Heart right ventricle (tissue), 16 donors: ENCODE measurements at regions not wholly inside any gene's neighbourhood (a gene's known extent, or its start where the extent isn't known, plus 50 kb on each side); places are given as distances from the start of the nearest gene placed in this dataset.
A peak's percentile ranks its signal among the peaks of the same experiment; 100 is the strongest.

Source experiments
- ATAC-seq, 8 donors: fragments of 200-7000 bp; cut with Tn5 transposase; one replicate each; pipeline ENCODE4 v1.9.1; 2020; ENCODE audit warnings: mild to moderate bottlenecking in 8 of 8, moderate library complexity in 8 of 8, moderate number of reproducible peaks in 1 of 8
- DNase-seq, 2 donors: peaks; one replicate each; pipeline ENCODE4 v3.0.0-alpha.2; 2020
- H3K27ac ChIP-seq, 10 donors: fragments of 200-600 bp; sonication (generic) in 2 of 10; one replicate each; pipeline versions ENCODE4 v1.5.0 to v1.8.0; 2020 to 2022; ENCODE audit warnings: mild to moderate bottlenecking in 3 of 10
- H3K27me3 ChIP-seq, 7 donors: fragments of 200-600 bp; one replicate each; pipeline ENCODE4 v1.8.0; 2021 to 2022; ENCODE audit warnings: mild to moderate bottlenecking in 2 of 7
- H3K36me3 ChIP-seq, 9 donors: fragments of 200-600 bp; sonication (generic) in 1 of 9; one replicate each; pipeline versions ENCODE4 v1.5.0 to v1.8.0; 2020 to 2022; ENCODE audit warnings: mild to moderate bottlenecking in 2 of 9
- H3K4me1 ChIP-seq, 9 donors: fragments of 200-600 bp; sonication (generic) in 1 of 9; one replicate each; pipeline versions ENCODE4 v1.5.0 to v1.8.0; 2020 to 2022; ENCODE audit warnings: mild to moderate bottlenecking in 4 of 9
- H3K4me3 ChIP-seq, 10 donors: fragments of 200-600 bp; sonication (generic) in 2 of 10; one replicate each; pipeline versions ENCODE4 v1.5.0 to v1.8.0; 2020 to 2022; ENCODE audit warnings: mild to moderate bottlenecking in 7 of 10, moderate library complexity in 2 of 10
- H3K9me3 ChIP-seq, 11 donors: fragments of 200-600 bp in 10 of 11; sonication (generic) in 2 of 11; one replicate each; pipeline versions ENCODE4 v1.5.0 to v1.8.0; 2013 to 2022; ENCODE audit warnings: mild to moderate bottlenecking in 2 of 11, control low read depth in 1 of 11, moderate library complexity in 1 of 11
- CTCF ChIP-seq, 9 donors: fragments of 200-600 bp; sonication (generic) in 2 of 9; IDR thresholded peaks; one replicate each; pipeline versions ENCODE4 v1.5.0 to v1.8.0; 2021 to 2022; ENCODE audit warnings: antibody characterized with exemption in 9 of 9, mild to moderate bottlenecking in 5 of 9, moderate library complexity in 1 of 9
- WGBS, 2 donors: extraction: QIAGEN DNeasy Blood & Tissue Kit; methylation state at CpG; one replicate each; pipeline ENCODE4 v1.1.7; 2013; ENCODE audit warnings: inconsistent platforms in 1 of 2; 5-methylcytosine and 5-hydroxymethylcytosine counted together
- intact Hi-C, 10 donors: fragments of 100-400 bp; cut with DNase I; formaldehyde crosslinking; loops; one replicate each; pipeline versions ENCODE4 v1.11.1 to v1.14.2; 2022
- donor health status: Arrhythmogenic right ventricular cardiomyopathy.
- donor health status: ischemic (EF 13 %, LVEDD 7.1; RV severe dilation, severe dysfunction).
- donor health status: healthy with polysubstance abuse.
- donor health status: DM: no; HTN: yes; CAD: no.
- donor health status: DM: no; HTN: no; CAD: no.
- donor health status: ischemic (EF 25% LVEDD 6.9; RV normal size, moderate dysfunction).
- donor health status: ischemic (EF 25% LVEDD 5.7; RV mildly dilated, moderate dysfunction).
- donor health status: healthy.
- donor health status: DM: yes; HTN: yes; CAD: no.
- donor health status: Ischemic cardiomyopathy.
- donor health status: ischemic (EF 35%, LVEDD 5.7; RV mildly dilated, moderate dysfunction).
- donor health status: nonischemic (EF 11% LVEDD 7.7; RV severe dilation, severe dysfunction).
- donor health status: DM: yes; HTN: yes; CAD: no.
- donor health status: PGD.
- donor health status: ischemic (EF 29% LVEDD 5.4; RV normal size, mild dysfunction).
- donor health status: nonischemic (EF 23%, LVEDD 6.1; RV moderate dilation, normal function).

- ATAC-seq: peak in 5 of 8 donors; percentile 22 to 62 (median 43)
These were observed 139.6 kb upstream of the CTTNBP2NL start for GRCh38 chr1:112256411-112256810.

GRCh38 chr1:112257043-112257835, 138.8 kb upstream of the CTTNBP2NL start:
- intact Hi-C loops: no loop called here

More at GRCh38 chr1:112256411-112256810, 139.6 kb upstream of the CTTNBP2NL start:
- H3K27me3 ChIP-seq: no peaks in the 10 kb centered on the region
- TF ChIP-seq CTCF (IDR thresholded peaks at IDR 0.05): no peak
- intact Hi-C loops: no loop called here
- peaks cover 0 to 15% (median 0%) of the 10 kb centered on the region in 9 donors for H3K4me1 ChIP-seq
- H3K36me3 ChIP-seq: no peaks in the 10 kb centered on the region
- H3K9me3 ChIP-seq: no peaks in the 10 kb centered on the region
- no peak for DNase-seq
- WGBS, 2 donors: 70 to 81% methylated on average over 1 of the region's 1 CpG
- H3K4me3 ChIP-seq: no peak overlapping the region
- peak overlapping the region in 1 of 10 donors; percentile 48 for H3K27ac ChIP-seq

GRCh38 chr1:112260699-112261098, 135.3 kb upstream of the CTTNBP2NL start:
- DNase-seq: no peak
- 90 to 93% methylated on average over 1 of the region's 1 CpG for WGBS, 2 donors
- H3K4me1 ChIP-seq: peaks cover 0 to 38% (median 22%) of the 10 kb centered on the region in 9 donors
- no peaks in the 10 kb centered on the region for H3K9me3 ChIP-seq
- intact Hi-C loops: no loop called here
- H3K27me3 ChIP-seq: no peaks in the 10 kb centered on the region
- no peak overlapping the region for H3K27ac ChIP-seq
- ATAC-seq: no peak
- no peak overlapping the region for H3K4me3 ChIP-seq
- no peaks in the 10 kb centered on the region for H3K36me3 ChIP-seq
- no peak for TF ChIP-seq CTCF (IDR thresholded peaks at IDR 0.05)

More at GRCh38 chr1:112257043-112257835, 138.8 kb upstream of the CTTNBP2NL start:
- ATAC-seq: no peak
- H3K27ac ChIP-seq: no peak overlapping the region
- no peaks in the 10 kb centered on the region for H3K36me3 ChIP-seq
- no peak overlapping the region for H3K4me3 ChIP-seq
- no peaks in the 10 kb centered on the region for H3K27me3 ChIP-seq
- H3K9me3 ChIP-seq: no peaks in the 10 kb centered on the region
- TF ChIP-seq CTCF (IDR thresholded peaks at IDR 0.05): no peak
- WGBS, 2 donors: 78 to 79% methylated on average over 7 of the region's 7 CpGs
- no peak for DNase-seq
- peaks cover 0 to 15% (median 0%) of the 10 kb centered on the region in 9 donors for H3K4me1 ChIP-seq

GRCh38 chr1:112262316-112262715, 133.7 kb upstream of the CTTNBP2NL start:
- no peak overlapping the region for H3K27ac ChIP-seq
- no peaks in the 10 kb centered on the region for H3K36me3 ChIP-seq
- DNase-seq (no peak), ATAC-seq (no peak)
- 44 to 51% methylated on average over 2 of the region's 2 CpGs for WGBS, 2 donors
- H3K27me3 ChIP-seq: no peaks in the 10 kb centered on the region
- intact Hi-C loops: no loop called here
- no peaks in the 10 kb centered on the region for H3K9me3 ChIP-seq
- no peak overlapping the region for H3K4me3 ChIP-seq
- peaks cover 0 to 49% (median 27%) of the 10 kb centered on the region in 9 donors for H3K4me1 ChIP-seq
- no peak for TF ChIP-seq CTCF (IDR thresholded peaks at IDR 0.05)
